HG03571 (cell line): ENCODE measurements at regions not wholly inside any gene's neighbourhood (a gene's known extent, or its start where the extent isn't known, plus 50 kb on each side); places are given as distances from the start of the nearest gene placed in this dataset.
"Not testable (repeated sequence)": the region's sequence is repeated elsewhere in the genome, so short reads cannot be mapped to it uniquely, and the experiment has no call there.

Experiments
- ATAC-seq: cut with Tn5 transposase; IDR thresholded peaks from one replicate; pipeline ENCODE4 v1.9.1; 2021; ENCODE audit not compliant: unreplicated experiment

- ATAC-seq: no peak
Observed at GRCh38 chr11:107276077-107276476, 181.5 kb downstream of the CWF19L2 start.

DNA sequence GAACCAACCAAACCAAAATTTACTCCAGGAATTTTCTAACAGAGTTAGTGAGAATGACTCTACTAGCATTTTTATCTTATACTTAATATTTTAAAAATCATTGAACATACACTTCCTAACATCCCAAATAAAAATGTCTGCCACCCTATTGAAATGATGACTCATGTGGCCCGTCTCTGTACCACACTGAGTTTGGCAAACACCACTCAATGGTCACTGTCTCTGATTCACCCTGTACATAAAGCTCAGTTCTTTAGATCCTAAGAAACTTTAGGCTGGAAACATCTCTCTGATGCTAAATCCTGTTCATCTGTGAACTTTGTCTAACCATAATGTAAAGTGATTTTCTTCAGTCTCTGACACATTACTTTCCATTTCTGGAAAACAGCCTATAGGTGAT, 182.0 kb downstream of the CWF19L2 start:
- no peak for ATAC-seq

DNA sequence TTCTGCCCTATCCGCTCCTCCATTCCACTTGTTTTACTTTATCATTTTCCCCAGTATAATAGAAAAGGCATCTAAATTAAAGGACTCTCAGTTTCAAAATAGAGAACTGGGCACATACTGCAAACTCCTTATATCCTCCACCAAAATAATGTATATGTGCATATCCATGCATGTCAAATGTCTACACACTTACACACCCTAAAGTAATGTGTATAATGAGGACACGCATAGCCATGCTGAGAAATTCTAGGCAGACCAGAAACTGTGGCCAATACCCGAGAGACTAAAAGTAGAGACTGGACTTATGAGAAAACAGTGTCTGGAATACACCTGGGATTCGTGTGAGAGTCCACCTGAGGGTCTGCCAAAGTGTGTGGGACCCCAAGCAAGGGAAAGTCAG, 183.5 kb downstream of the CWF19L2 start:
- ATAC-seq: no peak

DNA sequence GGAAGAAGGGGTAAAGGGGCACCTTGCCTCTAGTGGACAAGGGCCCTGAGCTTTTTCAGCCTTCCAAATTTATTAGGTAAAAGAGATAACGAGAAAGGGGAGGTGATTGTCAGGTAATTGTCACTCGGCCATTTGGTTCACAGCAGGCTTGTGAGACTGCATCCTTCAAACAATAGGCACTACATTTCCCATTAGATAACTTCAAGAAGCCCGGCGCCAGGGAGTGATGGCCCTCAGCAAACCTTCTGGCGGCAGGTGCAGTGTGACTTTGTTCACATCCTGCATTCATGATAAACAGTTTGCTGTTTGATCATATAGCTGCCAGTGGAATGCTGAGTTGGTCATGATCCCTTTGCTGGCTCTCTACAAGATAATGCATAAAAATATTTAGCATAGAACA, 185.1 kb downstream of the CWF19L2 start:
- ATAC-seq: no peak

DNA sequence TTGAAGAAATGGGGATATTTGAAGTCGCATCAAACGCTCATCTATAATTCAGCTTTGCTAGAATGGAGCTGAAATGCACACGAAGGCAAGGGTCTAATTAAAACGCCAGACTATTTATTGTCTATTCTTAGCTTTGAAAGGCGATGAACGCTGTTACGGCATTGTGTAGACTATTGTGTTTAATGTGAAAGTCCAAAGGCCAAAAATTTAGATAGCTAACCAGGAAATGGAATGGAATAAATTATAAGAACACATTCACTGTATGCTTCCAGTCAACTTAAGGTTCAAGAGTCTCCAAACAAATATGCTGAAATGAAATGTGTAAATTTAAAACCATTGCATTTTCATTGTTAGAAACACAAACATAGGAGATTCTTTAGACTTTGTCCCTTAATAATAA, 186.2 kb downstream of the CWF19L2 start:
- ATAC-seq: no peak

DNA sequence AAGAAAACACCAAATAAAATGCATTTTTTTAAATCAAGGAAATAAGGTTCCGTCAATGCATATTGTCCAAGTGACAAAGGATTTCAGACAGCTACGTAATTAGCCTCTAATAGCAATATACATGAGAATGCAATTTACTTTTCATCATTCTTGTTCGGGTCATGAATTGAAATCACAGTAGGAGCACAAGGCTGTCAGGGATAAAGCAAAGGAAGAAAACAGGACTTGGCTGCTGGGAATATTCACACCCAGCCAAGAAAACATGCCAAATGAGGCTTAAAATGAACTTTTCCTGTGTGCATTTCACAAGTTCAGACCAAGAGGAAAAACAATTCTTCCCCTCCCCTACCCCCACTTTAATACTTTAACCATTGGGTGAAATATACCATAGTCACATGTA, 188.6 kb downstream of the CWF19L2 start:
- no peak for ATAC-seq

- ATAC-seq: no peak
Observed at GRCh38 chr11:107266455-107266854, 191.2 kb downstream of the CWF19L2 start.

- no peak for ATAC-seq
Observed at GRCh38 chr11:107265591-107266121, 192.0 kb downstream of the CWF19L2 start.

- ATAC-seq: no peak
Observed at GRCh38 chr11:107263844-107264563, 193.6 kb downstream of the CWF19L2 start.

DNA sequence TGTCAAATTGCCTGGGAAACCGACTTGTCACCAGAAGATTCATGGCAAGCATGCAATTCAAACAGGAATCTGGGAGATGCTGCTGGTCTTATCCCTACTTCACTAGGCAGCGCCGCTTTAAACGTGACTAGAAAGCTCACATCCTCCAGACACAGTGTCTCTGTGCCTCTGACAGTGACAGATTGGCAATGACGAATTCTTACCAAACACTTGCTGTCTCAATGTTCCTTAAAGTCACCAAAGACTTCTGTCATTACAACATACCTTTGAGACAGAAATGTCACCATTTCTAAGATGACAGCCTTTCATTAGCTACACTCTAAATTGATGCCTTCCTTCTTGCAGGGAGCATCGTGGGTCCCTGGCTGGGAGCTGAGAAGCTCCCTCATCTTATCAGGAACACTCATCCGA, 197.8 kb downstream of the CWF19L2 start:
- ATAC-seq: no peak

DNA sequence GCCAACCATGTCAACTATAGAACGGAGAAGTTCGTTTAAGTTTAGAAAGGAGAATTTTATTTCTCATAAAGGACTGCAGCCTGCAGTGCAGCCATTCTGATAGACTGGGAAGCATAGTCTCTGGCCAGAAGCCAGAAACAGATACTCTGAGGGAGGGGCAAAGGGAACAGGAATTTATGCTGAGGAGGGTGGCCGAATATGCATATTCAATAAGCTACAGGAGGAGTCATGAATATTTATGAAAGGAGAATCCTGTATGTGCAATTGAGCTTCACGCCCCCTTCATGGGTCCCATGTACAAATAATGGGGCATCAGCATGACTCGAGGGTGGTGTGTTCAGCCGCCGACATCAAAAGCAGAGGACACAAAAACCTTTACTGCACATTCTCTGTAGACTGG, 199.9 kb downstream of the CWF19L2 start:
- ATAC-seq: no peak

DNA sequence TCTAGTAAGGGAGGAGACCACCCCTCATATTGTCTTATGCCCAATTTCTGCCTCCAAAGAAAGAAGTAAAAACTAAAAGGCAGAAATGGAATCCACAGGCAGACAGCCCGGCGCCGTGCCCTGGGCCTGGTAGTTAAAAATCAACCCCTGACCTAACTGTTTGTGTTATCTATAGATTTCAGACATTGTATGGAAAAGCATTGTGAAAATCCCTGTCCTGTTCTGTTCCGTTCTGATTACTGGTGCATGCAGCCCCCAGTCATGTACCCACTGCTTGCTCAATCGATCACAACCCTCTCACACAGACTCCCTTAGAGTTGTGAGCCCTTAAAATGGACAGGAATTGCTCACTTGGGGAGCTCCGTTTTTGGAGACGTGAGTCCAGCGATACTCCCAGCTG, 204.0 kb downstream of the CWF19L2 start:
- ATAC-seq: not testable (repeated sequence)

DNA sequence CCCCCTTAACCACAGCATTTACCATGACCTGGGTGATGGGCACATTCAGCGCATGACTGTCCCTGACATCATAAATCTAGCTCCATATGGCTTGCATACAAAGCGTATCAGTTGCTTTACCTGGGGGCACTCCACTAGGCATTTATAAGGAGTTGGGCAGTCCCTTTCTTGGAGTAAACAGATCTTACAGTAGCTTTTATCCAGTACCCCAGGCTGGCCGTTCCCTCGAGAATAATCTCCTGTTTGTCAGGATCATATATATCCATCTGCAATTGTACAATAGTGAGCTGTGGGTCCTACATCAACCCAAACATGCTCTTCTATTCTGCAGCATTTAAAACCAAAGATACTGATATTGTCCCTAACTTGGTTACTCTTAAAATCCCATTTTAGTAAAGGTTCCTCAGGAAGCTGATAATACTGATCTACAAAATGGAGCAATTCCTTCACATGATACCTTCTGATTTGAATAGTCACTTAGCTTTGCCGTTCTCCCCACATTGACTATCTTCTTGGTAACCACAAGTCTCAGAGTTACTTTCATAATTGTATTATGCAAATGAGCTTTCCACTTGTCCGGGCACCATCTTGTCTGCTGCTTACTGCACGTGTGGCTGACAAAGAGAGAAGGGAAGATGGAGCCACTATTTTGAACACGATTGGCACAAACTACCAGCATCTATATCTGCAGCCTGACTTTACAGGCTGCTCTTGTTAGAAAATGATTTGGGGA, 205.0 kb downstream of the CWF19L2 start:
- peak; percentile 75 for ATAC-seq

DNA sequence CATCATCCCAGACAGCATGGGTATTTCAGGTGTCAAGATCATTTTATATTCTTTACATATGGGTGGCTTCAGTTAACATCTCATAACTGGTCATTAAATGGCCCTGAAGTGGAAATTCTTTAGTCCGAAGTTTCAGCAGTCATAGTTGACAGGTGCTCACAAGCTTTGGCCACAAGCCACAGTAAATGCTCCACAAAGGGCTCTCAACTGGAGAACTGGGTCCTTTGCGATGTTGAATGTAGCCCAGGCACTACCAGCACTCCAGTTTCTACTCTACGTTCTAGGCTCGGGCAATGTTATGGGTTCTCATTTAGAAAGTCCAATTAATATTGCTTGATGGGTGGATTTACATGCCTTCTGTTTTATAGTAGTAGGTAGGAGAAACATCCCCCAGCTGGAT, 206.3 kb downstream of the CWF19L2 start:
- no peak for ATAC-seq

DNA sequence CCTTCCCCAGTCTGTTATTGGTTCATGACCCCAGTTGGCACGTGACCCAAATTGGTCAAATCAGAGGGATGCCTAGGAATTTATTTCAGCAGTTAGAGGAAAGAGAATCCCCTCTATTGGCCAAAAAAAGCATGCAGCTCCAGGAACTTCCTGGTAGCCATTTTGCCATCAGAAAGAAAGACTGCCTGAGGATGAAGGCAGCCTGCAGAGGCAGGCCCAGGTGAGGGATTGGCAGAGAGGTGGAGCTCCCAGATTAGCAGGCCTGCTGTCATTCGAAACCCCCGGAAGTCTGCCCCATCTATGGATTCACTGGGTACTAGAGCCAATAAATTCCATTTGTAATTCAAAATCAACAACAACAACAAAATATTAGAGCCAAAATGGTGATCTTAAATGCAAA, 207.6 kb downstream of the CWF19L2 start:
- no peak for ATAC-seq

GRCh38 chr11:107249054-107249453, 208.6 kb downstream of the CWF19L2 start:
- ATAC-seq: no peak

GRCh38 chr11:107247167-107247861, 210.3 kb downstream of the CWF19L2 start:
- ATAC-seq: no peak

GRCh38 chr11:107243929-107244328, 213.7 kb downstream of the CWF19L2 start:
- no peak for ATAC-seq

DNA sequence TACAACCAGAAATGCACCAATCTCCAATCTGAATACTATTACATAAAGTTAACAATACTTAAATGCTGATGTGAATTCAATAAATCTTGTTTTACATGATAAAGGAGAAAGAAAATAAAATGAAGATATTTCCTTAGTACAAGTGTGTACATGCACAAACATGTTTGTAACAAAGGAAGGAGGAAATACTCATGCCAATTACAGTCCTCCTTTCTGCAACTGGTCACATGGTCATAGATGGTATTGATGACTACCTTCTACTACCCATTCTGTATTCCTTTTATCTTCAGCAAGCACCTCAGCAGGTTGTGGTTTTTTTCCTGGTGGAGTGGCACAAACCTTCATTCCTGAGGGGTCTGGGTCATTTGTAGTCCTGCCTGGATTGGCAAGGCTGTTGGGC, 214.2 kb upstream of the GUCY1A2 start:
- no peak for ATAC-seq

GRCh38 chr11:107224836-107225235, 206.6 kb upstream of the GUCY1A2 start:
- no peak for ATAC-seq

DNA sequence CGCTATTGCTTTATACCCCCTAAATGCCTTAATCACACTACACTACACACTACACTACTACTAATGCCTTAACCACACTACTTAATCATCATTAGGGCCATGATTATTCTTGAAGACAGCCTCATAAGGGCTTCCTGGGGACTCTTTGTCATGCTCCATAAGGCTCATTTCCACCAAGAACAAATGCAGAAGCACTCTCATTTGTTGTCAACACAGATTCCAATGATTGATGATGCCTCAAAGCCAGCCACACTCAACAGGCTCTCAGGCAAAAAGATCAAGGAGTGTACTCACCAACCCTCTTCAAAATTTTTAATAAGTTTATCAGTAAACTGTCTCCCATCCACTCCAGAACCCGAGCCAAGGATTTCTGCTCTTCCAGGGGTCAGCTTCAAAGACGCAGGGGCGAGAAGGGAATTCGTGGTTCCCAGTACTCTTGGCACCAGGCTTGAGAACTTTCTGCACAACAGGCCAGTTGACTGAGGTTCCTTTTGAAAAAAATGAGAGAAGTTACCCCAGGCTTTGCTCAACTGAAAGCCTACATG, 204.7 kb upstream of the GUCY1A2 start:
- no peak for ATAC-seq
